IMR-90 (cell line): ENCODE measurements at regions not wholly inside any gene's neighbourhood (a gene's known extent, or its start where the extent isn't known, plus 50 kb on each side); places are given as distances from the start of the nearest gene placed in this dataset.

Source experiments
- ATAC-seq: fragments of 200-7000 bp; cut with Tn5 transposase; 2 replicates; pipeline ENCODE4 v1.9.1; 2020; ENCODE audit warnings: low read depth, mild to moderate bottlenecking, moderate library complexity
- BruUV-seq: library from RNA; stranded (reverse); fragments of 400-500 nt; replicated peaks from 2 replicates; lab custom pipeline; 2021; lab: Mats Ljungman, UMichigan
- CTCF ChIA-PET: fragments of 300-600 bp; formaldehyde crosslinking; extraction: SDS; loops from one replicate; lab custom pipeline; 2021; ENCODE audit warnings: antibody characterized with exemption; lab: Yijun Ruan, JAX
- POLR2A ChIA-PET: fragments of 300-600 bp; sonication (Branson Sonifier 250); formaldehyde crosslinking; loops from one replicate; lab custom pipeline; 2022; ENCODE audit warnings: antibody characterized with exemption; ENCODE audit not compliant: unreplicated experiment; lab: Charles Lee
- DNase-seq: peaks from one replicate; pipeline ENCODE4 v3.0.0; 2013
- H2AFZ ChIP-seq: replicated peaks from 2 replicates; pipeline ENCODE3; 2013; ENCODE audit warnings: low read length, mild to moderate bottlenecking; ENCODE audit not compliant: poor library complexity
- H2AK5ac ChIP-seq: 2 replicates; pipeline ENCODE4 v1.6.1; 2013; ENCODE audit warnings: low read depth, low read length, inconsistent platforms
- H2AK9ac ChIP-seq: replicated peaks from 2 replicates; pipeline ENCODE3; 2013; ENCODE audit warnings: mild to moderate bottlenecking, low read depth, low read length, moderate library complexity; ENCODE audit not compliant: poor library complexity
- H2BK120ac ChIP-seq: 2 replicates; pipeline ENCODE4 v1.6.1; 2013; ENCODE audit warnings: low read depth, low read length, inconsistent platforms
- H2BK15ac ChIP-seq: 3 replicates; pipeline ENCODE4 v1.6.1; 2013; ENCODE audit warnings: low read depth, low read length, inconsistent platforms
- H2BK20ac ChIP-seq: 2 replicates; pipeline ENCODE4 v1.6.1; 2013; ENCODE audit warnings: low read depth, mild to moderate bottlenecking, inconsistent platforms, low read length, moderate library complexity
- H2BK5ac ChIP-seq: 2 replicates; pipeline ENCODE4 v1.6.1; 2013; ENCODE audit warnings: mild to moderate bottlenecking, low read depth, low read length, inconsistent platforms; ENCODE audit not compliant: poor library complexity, severe bottlenecking
- H3K14ac ChIP-seq: replicated peaks from 2 replicates; pipeline ENCODE4 v1.6.1; 2013; ENCODE audit warnings: low read depth, low read length, inconsistent platforms
- H3K18ac ChIP-seq: 2 replicates; pipeline ENCODE4 v1.6.1; 2013; ENCODE audit warnings: low read depth, low read length, control low read depth
- H3K23ac ChIP-seq: 2 replicates; pipeline ENCODE4 v1.6.1; 2013; ENCODE audit warnings: low read depth, low read length, inconsistent platforms
- H3K27ac ChIP-seq: 2 replicates; pipeline ENCODE4 v1.5.1; 2013; ENCODE audit warnings: mild to moderate bottlenecking, control low read depth, low read length; ENCODE audit not compliant: insufficient read depth
- H3K27me3 ChIP-seq: 2 replicates; pipeline ENCODE4 v1.6.1; 2013; ENCODE audit warnings: low read length; ENCODE audit not compliant: control insufficient read depth, insufficient read depth
- H3K36me3 ChIP-seq: 2 replicates; pipeline ENCODE4 v1.6.1; 2013; ENCODE audit warnings: low read length, mixed read lengths; ENCODE audit not compliant: control insufficient read depth, insufficient read depth
- H3K4ac ChIP-seq: 2 replicates; pipeline ENCODE4 v1.6.1; 2013; ENCODE audit warnings: low read depth, low read length, inconsistent platforms
- H3K4me1 ChIP-seq: 2 replicates; pipeline ENCODE4 v1.6.1; 2013; ENCODE audit warnings: low read length, mixed read lengths; ENCODE audit not compliant: control insufficient read depth, insufficient read depth
- H3K4me2 ChIP-seq: 2 replicates; pipeline ENCODE4 v1.6.1; 2013; ENCODE audit warnings: low read depth, mild to moderate bottlenecking, control low read depth, low read length, moderate library complexity
- H3K4me3 ChIP-seq: 2 replicates; pipeline ENCODE4 v1.5.1; 2013; ENCODE audit warnings: low read depth, mild to moderate bottlenecking, control low read depth, low read length, moderate library complexity; ENCODE audit not compliant: insufficient read depth
- H3K56ac ChIP-seq: 2 replicates; pipeline ENCODE4 v1.6.1; 2013; ENCODE audit warnings: low read length, inconsistent platforms; ENCODE audit not compliant: insufficient read depth; ENCODE audit errors: extremely low read depth
- H3K79me1 ChIP-seq, 2 experiments: 2 replicates each; pipeline ENCODE4 v1.6.1; 2013; ENCODE audit warnings: low read length in 2 of 2, inconsistent platforms in 1 of 2, low read depth in 1 of 2
- H3K9ac ChIP-seq: 2 replicates; pipeline ENCODE4 v1.6.1; 2013; ENCODE audit warnings: low read depth, low read length, control low read depth
- H3K9me1 ChIP-seq: 2 replicates; pipeline ENCODE4 v1.6.1; 2013; ENCODE audit warnings: low read length, inconsistent platforms; ENCODE audit not compliant: insufficient read depth
- H3K9me3 ChIP-seq: 2 replicates; pipeline ENCODE4 v1.6.1; 2013; ENCODE audit warnings: low read length; ENCODE audit not compliant: control insufficient read depth, insufficient read depth
- H4K20me1 ChIP-seq: 2 replicates; pipeline ENCODE4 v1.6.1; 2013; ENCODE audit warnings: low read length, inconsistent platforms; ENCODE audit not compliant: insufficient read depth
- H4K5ac ChIP-seq: 2 replicates; pipeline ENCODE4 v1.6.1; 2013; ENCODE audit warnings: mild to moderate bottlenecking, low read depth, low read length, control low read depth
- H4K8ac ChIP-seq, 2 experiments: 2 replicates each; pipeline ENCODE4 v1.6.1; 2013; ENCODE audit warnings: low read depth in 2 of 2, low read length in 2 of 2, control low read depth in 1 of 2, inconsistent platforms in 1 of 2
- H4K91ac ChIP-seq: 2 replicates; pipeline ENCODE4 v1.6.1; 2013; ENCODE audit warnings: low read depth, low read length, inconsistent platforms; ENCODE audit not compliant: insufficient read depth
- MAFK ChIP-seq: IDR thresholded peaks from 2 replicates; pipeline ENCODE4 v1.6.1; 2012; ENCODE audit warnings: low read depth, low read length, improper control_type of control experiment
- SMC3 ChIP-seq: fragments of 150-350 bp; IDR thresholded peaks from 2 replicates; pipeline ENCODE4 v1.6.1; 2016; ENCODE audit warnings: low read depth, mild to moderate bottlenecking, antibody characterized with exemption, low read length, moderate library complexity
- USF2 ChIP-seq: fragments of 150-350 bp; IDR thresholded peaks from 2 replicates; pipeline ENCODE4 v1.6.1; 2017; ENCODE audit warnings: mild to moderate bottlenecking, antibody characterized with exemption, low read length, low read depth
- WGBS, 2 experiments: methylation state at CpG; one replicate each; pipeline versions ENCODE4 v1.1.5 to v1.1.7; 2013; ENCODE audit warnings: missing lambda C conversion rate in 2 of 2; ENCODE audit not compliant: insufficient read length in 1 of 2; ENCODE audit errors: extremely low coverage in 2 of 2; 5-methylcytosine and 5-hydroxymethylcytosine counted together
- dilution Hi-C: fragments of 300-500 bp; cut with HindIII; formaldehyde crosslinking; loops from one replicate; pipeline ENCODE4 v1.14.3; 2018; ENCODE audit warnings: low sequenced_read_pairs; ENCODE audit not compliant: unreplicated experiment
- in situ Hi-C: fragments of 300-500 bp; cut with MboI; formaldehyde crosslinking; loops from 3 replicates; pipeline ENCODE4 v1.14.3; 2019; ENCODE audit warnings: low sequenced_read_pairs, inconsistent platforms, mixed read lengths
- intact Hi-C: fragments of 100-400 bp; cut with micrococcal nuclease; formaldehyde crosslinking; loops from 2 replicates; pipeline ENCODE4 v1.10.0; 2022

- Histone ChIP-seq H2BK20ac (no peak overlapping the region), H4K8ac (no peak overlapping the region), H3K27me3 (no peaks in the 10 kb centered on the region), H3K27ac (no peak overlapping the region), H2AK9ac (no peak overlapping the region), H3K4me2 (no peak overlapping the region), H3K36me3 (no peaks in the 10 kb centered on the region), H3K56ac (no peak overlapping the region), H3K14ac (no peak overlapping the region), H2BK120ac (no peak overlapping the region), H3K9ac (no peak overlapping the region), H4K91ac (no peak overlapping the region), H4K5ac (no peak overlapping the region), H2BK5ac (no peak overlapping the region), H3K23ac (no peak overlapping the region), H3K9me3 (no peaks in the 10 kb centered on the region), H3K4ac (no peak overlapping the region), H3K4me1 (no peaks in the 10 kb centered on the region), H3K4me3 (no peak overlapping the region), H2AK5ac (no peak overlapping the region), H3K18ac (no peak overlapping the region), H4K20me1 (no peaks in the 10 kb centered on the region), H3K9me1 (0 out of 2 replicates have a peak, but pooled peaks cover 3% of the 10 kb centered on the region), H2AFZ (no peak overlapping the region), H3K79me1 (no peaks in the 10 kb centered on the region), H2BK15ac (0 out of 3 replicates have a peak overlapping the region, but pooled peaks have one; percentile 47)
- no TSS peak for BruUV-seq
- dilution Hi-C loops, result no loop called here
- ATAC-seq (no peak), DNase-seq (no peak)
- intact Hi-C loops, result no loop called here
- ChIA-PET CTCF (interaction anchor here (0.6 kb wide), 1 partner anchor 337 kb away, joined by 3 read pairs; no protein-coding TSS in a partner anchor), POLR2A (no interaction called here)
- WGBS, 2 experiments, result no CpG with 5 or more reads among the region's 2 CpGs
- TF ChIP-seq SMC3, result no peak
- peak; percentile 92 for TF ChIP-seq MAFK
- no peak for TF ChIP-seq USF2
- in situ Hi-C loops, result no loop called here
Measured at GRCh38 chr3:117556646-117557407, 847.2 kb downstream of the TUSC7 start.
